T-helper 17 cell (primary cell): ENCODE measurements at regions not wholly inside any gene's neighbourhood (a gene's known extent, or its start where the extent isn't known, plus 50 kb on each side); places are given as distances from the start of the nearest gene placed in this dataset.

ENCODE experiments used
- ATAC-seq: fragments of 150-1000 bp; cut with Tn5 transposase; 2 replicates; pipeline ENCODE4 v1.10.0; 2021; ENCODE audit warnings: mild to moderate bottlenecking, moderate library complexity
- DNase-seq, 3 donors: peaks; one replicate each; pipeline versions ENCODE4 v3.0.0 to v3.0.0-alpha.2; 2020 to 2021
- H3K9me3 ChIP-seq: one replicate; pipeline ENCODE4 v1.7.0; 2013; ENCODE audit warnings: low read length, mild to moderate bottlenecking; ENCODE audit not compliant: control insufficient read depth, poor library complexity, severe bottlenecking
- H3K27ac Mint-ChIP-seq: one replicate; pipeline ENCODE4 v1.8.0; 2022; ENCODE audit warnings: mild to moderate bottlenecking, moderate library complexity, mixed read lengths
- H3K27me3 Mint-ChIP-seq: one replicate; pipeline ENCODE4 v1.8.0; 2022; ENCODE audit warnings: mixed read lengths
- H3K36me3 Mint-ChIP-seq: one replicate; pipeline ENCODE4 v1.8.0; 2022; ENCODE audit warnings: low read depth, mixed read lengths
- H3K4me1 Mint-ChIP-seq: one replicate; pipeline ENCODE4 v1.8.0; 2022; ENCODE audit warnings: mild to moderate bottlenecking, mixed read lengths
- H3K4me3 Mint-ChIP-seq: one replicate; pipeline ENCODE4 v1.8.0; 2022; ENCODE audit warnings: mild to moderate bottlenecking, moderate library complexity, mixed read lengths

DNA sequence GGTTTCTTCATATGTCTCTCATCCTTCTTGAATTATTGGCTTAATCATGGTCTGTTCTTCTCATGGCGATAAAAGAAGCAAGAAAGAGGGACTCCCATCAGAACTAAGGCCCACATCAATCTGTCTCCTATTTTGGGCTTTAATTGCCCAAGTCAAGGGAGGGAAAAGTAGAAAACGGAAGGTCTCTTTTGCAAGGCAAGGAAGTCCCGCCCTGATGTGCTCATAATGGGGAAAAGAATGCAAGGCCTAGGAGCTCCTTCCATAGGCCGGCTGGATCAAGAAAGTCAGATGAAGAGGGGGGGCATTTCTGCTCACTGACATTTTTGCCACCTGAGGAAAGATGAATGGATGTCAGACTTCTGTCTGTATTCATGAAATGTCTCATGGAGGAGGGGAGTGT, 127.7 kb upstream of the RPS6KA3 start:
- H3K4me1 Mint-ChIP-seq: peaks cover 16% of the 10 kb centered on the region
- DNase-seq (no peak), ATAC-seq (no peak)
- no peaks in the 10 kb centered on the region for H3K9me3 ChIP-seq
- H3K36me3 Mint-ChIP-seq: peaks cover 2% of the 10 kb centered on the region
- no peaks in the 10 kb centered on the region for H3K27me3 Mint-ChIP-seq
- H3K27ac Mint-ChIP-seq: no peak overlapping the region
- no peak overlapping the region for H3K4me3 Mint-ChIP-seq

DNA sequence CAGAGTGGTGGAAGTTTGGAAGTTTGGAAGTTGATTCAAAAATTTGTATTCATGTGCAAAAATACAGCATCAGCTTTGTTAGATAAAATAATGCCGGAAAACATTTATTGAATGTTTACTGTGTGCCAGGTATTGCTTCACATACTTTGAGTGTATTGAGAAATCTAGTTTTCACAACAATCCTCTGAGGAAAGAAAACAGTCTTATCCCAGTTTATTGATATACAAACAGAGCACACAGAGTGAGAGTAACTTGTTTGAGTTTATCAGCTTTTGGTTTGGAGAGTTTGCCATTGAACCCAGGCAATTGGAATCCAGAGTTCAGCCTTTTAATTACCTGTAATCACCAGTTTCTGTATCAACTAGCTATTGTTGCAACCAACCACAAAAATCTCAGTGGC, 127.2 kb upstream of the RPS6KA3 start:
- H3K4me3 Mint-ChIP-seq: no peak overlapping the region
- peaks cover 14% of the 10 kb centered on the region for H3K4me1 Mint-ChIP-seq
- no peak for DNase-seq
- no peaks in the 10 kb centered on the region for H3K27me3 Mint-ChIP-seq
- peaks cover 2% of the 10 kb centered on the region for H3K36me3 Mint-ChIP-seq
- ATAC-seq: no peak
- no peaks in the 10 kb centered on the region for H3K9me3 ChIP-seq
- H3K27ac Mint-ChIP-seq: no peak overlapping the region

DNA sequence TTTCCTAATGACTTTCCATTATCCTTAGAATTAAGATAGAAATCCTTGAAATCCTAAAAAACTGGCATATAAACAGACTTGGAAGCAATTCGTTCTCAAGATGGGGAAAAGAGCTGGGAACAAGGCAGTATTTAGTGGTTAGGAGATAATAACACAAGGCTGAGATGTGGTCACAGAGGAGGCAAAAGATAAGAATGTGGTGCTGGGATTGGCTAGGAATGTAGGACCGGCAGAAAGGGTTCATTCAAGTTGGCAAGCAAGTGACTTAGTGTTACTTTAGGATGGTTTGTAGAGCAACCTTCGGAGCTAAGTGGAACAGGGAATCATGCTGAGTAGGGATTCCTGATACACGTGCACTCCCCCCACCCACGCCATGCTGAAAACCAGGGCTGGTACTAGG, 121.9 kb upstream of the RPS6KA3 start:
- no peak for ATAC-seq
- DNase-seq: no peak
- Mint-ChIP-seq H3K27ac (no peak overlapping the region), H3K4me3 (no peak overlapping the region), H3K27me3 (no peaks in the 10 kb centered on the region), H3K4me1 (peaks cover 3% of the 10 kb centered on the region), H3K36me3 (no peaks in the 10 kb centered on the region)
- no peaks in the 10 kb centered on the region for H3K9me3 ChIP-seq

DNA sequence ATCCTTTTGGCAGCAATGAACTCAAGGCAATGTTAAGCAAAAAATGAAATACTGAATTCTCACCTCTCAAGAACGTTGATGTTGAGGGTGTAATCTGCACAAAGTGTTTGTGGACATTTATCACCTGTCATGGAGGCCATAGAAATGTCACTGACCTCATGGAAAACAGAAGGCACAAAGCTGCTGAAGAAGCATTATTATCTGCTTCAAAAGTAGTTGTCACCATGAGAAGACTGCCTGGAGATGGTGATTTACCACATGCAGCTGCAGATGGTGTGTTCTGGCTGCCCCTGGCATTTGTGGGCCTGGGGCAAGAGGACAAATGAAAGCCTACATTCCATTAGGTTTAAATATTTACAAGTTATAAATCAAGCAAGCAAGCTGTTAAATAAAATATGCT, 116.8 kb upstream of the RPS6KA3 start:
- peaks cover 3% of the 10 kb centered on the region for H3K36me3 Mint-ChIP-seq
- no peak overlapping the region for H3K4me3 Mint-ChIP-seq
- no peak overlapping the region for H3K27ac Mint-ChIP-seq
- H3K4me1 Mint-ChIP-seq: peaks cover 8% of the 10 kb centered on the region
- H3K27me3 Mint-ChIP-seq: no peaks in the 10 kb centered on the region
- H3K9me3 ChIP-seq: no peaks in the 10 kb centered on the region
- no peak for ATAC-seq
- no peak for DNase-seq

DNA sequence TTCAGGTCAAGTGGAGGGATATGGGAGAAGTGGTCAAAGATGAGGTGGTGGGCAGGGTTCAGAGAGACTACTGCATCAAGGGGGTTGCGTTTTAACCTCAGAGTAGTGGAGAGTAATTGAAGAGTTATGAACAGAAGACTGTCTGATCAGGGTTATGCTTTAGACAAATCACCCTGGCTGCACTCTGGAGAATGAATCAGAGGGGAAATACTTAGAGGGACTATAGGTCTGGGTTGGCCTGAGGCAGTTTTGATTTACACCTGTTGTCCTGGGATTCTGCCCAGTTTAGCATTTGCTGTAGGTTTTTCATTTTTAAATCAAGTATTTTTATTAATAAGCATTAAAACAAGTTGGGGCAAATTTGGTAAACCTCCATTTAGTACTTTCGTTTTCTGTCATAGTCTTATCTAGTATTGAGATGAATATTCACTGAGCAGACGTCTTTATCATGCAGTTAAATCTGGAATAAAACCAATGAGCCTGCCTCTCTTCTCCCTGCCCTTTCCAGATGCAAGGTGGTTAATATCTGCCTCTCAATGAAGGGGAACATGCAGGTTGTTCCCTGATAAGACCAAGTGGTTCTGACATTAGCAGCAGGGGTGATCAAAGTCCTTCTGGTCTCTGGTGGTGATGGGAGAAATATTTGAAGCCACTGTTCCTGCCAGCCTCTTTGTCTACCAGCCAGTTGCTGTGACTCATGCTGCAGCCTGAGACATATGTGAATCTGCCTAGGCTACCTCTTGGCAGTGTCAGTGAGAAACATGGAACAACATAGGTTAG, 116.0 kb upstream of the RPS6KA3 start:
- H3K4me1 Mint-ChIP-seq: peaks cover 12% of the 10 kb centered on the region
- peaks cover 3% of the 10 kb centered on the region for H3K36me3 Mint-ChIP-seq
- DNase-seq (no peak), ATAC-seq (peak; percentile 37)
- no peaks in the 10 kb centered on the region for H3K27me3 Mint-ChIP-seq
- no peaks in the 10 kb centered on the region for H3K9me3 ChIP-seq
- H3K4me3 Mint-ChIP-seq: peak overlapping the region; percentile 69
- peak overlapping the region; percentile 30 for H3K27ac Mint-ChIP-seq

DNA sequence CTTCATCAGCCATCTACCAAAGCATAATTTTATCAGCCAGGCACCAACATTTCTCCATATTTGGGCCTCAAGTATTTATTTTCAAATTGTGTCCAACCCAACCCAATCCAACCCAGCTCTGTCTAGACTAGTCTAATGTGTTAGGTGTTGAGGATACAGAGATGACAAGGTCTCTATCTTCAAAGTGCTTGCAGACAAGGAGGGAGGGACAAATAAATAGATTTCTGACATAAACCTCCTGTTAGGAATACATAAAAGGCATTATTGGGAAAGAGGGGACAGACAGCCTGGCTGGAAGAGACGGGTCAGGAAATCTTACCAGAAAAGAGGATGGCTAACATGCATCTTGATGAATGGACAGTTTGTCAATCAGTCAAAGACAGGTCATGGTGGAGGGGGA, 115.4 kb upstream of the RPS6KA3 start:
- no peaks in the 10 kb centered on the region for H3K9me3 ChIP-seq
- peaks cover 3% of the 10 kb centered on the region for H3K36me3 Mint-ChIP-seq
- ATAC-seq (no peak), DNase-seq (no peak)
- peak overlapping the region; percentile 69 for H3K4me3 Mint-ChIP-seq
- peaks cover 14% of the 10 kb centered on the region for H3K4me1 Mint-ChIP-seq
- H3K27ac Mint-ChIP-seq: peak overlapping the region; percentile 30
- H3K27me3 Mint-ChIP-seq: no peaks in the 10 kb centered on the region

DNA sequence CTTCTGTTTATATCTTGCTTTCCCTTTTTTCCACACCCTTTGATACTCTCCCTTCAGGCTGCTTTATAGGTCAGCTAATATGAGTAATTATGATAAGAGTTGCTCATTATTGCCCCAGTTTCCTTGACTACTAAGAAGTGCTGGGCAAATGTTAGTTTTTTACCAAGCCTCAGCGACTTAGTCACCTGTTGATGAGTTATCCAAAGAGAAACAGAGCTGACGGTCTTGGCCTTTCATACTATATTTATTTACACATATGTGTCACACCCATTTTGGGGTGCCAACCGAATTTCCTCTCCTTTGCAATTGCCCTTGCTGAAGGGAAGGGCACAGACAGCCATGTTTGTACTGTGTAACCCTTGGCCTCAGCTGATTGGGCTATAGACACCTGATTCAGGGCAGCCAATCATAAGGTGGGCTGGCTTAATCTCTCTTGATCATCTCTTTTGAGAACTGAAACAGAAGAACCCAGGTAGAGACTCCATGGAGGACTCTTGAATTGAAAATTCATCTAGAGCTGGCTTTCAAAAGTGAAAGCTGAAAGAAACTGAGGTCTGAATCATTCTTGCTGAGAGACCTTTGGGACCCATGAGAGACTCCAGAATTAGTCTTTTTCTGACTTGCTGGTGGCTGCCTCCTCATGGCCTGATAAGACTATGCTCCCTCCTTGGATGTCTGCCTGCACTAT, 111.7 kb upstream of the RPS6KA3 start:
- Mint-ChIP-seq H3K27ac (peak overlapping the region; percentile 16), H3K36me3 (peaks cover 3% of the 10 kb centered on the region), H3K4me3 (no peak overlapping the region), H3K27me3 (no peaks in the 10 kb centered on the region), H3K4me1 (peaks cover 16% of the 10 kb centered on the region)
- DNase-seq (no peak), ATAC-seq (peak; percentile 41)
- no peaks in the 10 kb centered on the region for H3K9me3 ChIP-seq

DNA sequence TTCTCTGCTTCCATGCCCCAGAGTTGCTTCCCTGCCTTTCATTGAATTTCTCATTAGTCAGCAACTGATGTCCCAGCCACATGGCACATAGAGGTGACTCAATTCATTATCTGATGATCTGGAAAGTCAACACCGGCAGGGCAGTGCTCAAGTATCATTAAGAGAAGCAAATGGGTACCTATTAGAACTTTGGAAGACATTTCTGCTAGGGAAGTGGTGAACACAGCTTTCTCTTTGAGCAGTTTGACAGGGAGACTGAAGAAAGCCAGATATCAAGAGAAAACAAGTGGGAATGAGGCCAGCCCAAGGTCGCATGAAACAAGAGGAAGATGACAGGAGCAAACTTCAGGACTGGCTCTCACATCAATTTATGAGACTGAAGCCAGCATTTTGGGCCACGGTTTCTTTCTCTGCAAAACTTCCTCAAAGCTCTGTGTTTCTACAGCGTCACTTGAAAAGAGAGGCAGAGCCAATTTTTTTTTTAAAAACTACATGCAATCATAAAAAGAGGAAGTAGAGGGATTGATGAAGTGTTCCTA, 108.3 kb upstream of the RPS6KA3 start:
- H3K27ac Mint-ChIP-seq: peak overlapping the region; percentile 48
- DNase-seq: no peak
- ATAC-seq: no peak
- no peak overlapping the region for H3K4me3 Mint-ChIP-seq
- H3K36me3 Mint-ChIP-seq: peaks cover 3% of the 10 kb centered on the region
- H3K27me3 Mint-ChIP-seq: no peaks in the 10 kb centered on the region
- no peaks in the 10 kb centered on the region for H3K9me3 ChIP-seq
- H3K4me1 Mint-ChIP-seq: peaks cover 9% of the 10 kb centered on the region

DNA sequence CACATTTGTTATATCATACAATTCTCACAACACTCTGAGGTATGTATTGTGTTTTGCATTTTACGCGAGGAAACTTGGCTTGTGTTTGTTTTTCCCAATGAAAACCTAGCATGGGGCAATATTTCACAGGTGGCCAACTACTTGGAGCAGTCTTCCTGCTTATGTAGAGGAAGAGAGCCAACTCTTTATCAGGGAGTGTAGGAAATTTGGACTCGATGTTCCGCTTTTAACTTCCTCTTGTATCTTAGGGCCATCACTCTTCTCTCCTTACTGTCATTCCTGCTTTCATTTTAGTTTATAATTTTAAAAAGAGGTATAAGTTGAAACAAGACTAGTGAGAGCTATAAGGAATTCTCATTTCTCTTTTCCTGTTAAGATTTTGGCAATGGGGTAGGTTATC, 107.7 kb upstream of the RPS6KA3 start:
- H3K36me3 Mint-ChIP-seq: peaks cover under 1% of the 10 kb centered on the region
- H3K27ac Mint-ChIP-seq: peak overlapping the region; percentile 48
- H3K4me1 Mint-ChIP-seq: peaks cover 9% of the 10 kb centered on the region
- no peak for DNase-seq
- no peak overlapping the region for H3K4me3 Mint-ChIP-seq
- H3K9me3 ChIP-seq: no peaks in the 10 kb centered on the region
- H3K27me3 Mint-ChIP-seq: no peaks in the 10 kb centered on the region
- ATAC-seq: no peak

DNA sequence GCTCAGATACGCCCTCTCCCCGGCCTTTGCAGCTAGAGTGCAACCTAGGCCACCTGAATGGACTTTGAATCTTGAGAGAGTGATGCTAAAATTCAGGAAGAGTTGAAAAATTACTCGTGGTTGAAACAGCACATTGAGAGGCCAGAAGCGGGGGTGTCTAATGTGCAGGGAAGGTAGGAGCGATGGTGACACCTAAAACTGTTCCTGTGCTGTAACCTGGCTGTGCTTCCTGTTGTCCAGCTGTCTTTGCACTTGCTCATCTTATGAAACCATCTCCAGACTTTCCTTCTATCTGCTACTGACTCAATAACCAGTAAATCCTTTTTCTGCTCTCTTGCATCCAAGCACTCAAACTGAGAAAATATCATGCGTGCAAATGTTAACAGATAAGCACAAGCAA, 106.4 kb upstream of the RPS6KA3 start:
- Mint-ChIP-seq H3K4me3 (no peak overlapping the region), H3K27ac (no peak overlapping the region), H3K27me3 (no peaks in the 10 kb centered on the region), H3K36me3 (no peaks in the 10 kb centered on the region), H3K4me1 (peaks cover 5% of the 10 kb centered on the region)
- no peak for DNase-seq
- no peak for ATAC-seq
- no peaks in the 10 kb centered on the region for H3K9me3 ChIP-seq

DNA sequence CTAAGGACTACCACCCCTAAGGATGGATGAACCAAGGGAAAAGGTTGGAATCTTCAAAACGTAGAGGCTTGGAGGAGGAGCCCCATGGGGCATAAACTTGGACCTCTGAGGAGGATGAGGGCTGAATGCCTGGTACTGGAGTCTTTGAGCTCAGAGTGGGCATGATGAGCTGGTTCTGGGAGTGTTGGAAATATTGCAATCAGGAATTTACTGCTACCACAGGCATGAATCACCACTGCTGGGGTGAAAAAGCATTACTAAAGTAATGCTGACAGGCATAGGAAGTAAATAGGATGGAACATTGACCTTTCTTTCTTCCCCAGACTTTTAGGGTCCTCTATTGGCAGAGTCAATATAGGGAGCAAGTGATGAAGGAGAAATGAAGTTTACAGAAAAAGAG, 105.8 kb upstream of the RPS6KA3 start:
- Mint-ChIP-seq H3K27me3 (no peaks in the 10 kb centered on the region), H3K4me3 (no peak overlapping the region), H3K36me3 (no peaks in the 10 kb centered on the region), H3K4me1 (peaks cover 5% of the 10 kb centered on the region), H3K27ac (no peak overlapping the region)
- DNase-seq: no peak
- no peak for ATAC-seq
- no peaks in the 10 kb centered on the region for H3K9me3 ChIP-seq

DNA sequence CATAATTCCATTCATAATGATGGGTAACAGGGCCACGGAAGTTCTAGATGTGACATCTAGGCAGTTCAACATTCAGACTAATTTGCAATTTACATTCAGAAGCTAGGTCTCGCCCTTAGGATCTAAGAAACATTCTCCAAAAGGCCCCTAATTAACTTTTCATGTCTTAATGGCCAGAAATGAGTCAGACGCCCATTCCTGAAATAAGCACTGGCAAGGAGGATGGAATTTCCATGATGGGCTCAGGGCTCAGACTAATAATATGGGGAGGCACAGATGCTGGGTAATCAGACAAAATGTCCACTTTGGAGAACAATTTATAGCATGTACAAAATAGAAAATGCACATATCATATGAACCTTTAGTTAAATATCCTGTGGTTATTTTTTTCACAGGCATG, 102.8 kb upstream of the RPS6KA3 start:
- H3K9me3 ChIP-seq: no peaks in the 10 kb centered on the region
- H3K36me3 Mint-ChIP-seq: no peaks in the 10 kb centered on the region
- no peaks in the 10 kb centered on the region for H3K27me3 Mint-ChIP-seq
- DNase-seq: no peak
- H3K27ac Mint-ChIP-seq: no peak overlapping the region
- no peak overlapping the region for H3K4me3 Mint-ChIP-seq
- ATAC-seq: no peak
- no peaks in the 10 kb centered on the region for H3K4me1 Mint-ChIP-seq

DNA sequence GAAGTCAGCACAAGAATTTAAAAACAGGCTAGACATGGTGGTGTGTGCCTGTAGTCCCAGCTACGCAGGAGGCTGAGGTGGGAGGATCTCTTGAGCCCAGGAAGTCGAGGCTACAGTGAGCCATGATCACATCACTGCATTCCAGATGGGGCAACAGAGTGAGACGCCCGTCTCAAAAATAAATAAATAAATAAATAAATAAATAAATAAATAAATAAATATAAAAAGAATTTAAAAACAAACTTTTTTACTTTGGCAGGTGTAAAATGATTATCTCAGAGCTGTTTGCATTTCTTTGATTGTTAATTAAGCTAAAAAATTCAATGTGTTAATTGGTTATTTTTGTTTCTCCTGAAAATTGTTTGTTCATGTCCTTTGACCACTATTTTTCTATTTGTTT, 97.5 kb upstream of the RPS6KA3 start:
- ATAC-seq: no peak
- H3K4me3 Mint-ChIP-seq: no peak overlapping the region
- H3K4me1 Mint-ChIP-seq: no peaks in the 10 kb centered on the region

DNA sequence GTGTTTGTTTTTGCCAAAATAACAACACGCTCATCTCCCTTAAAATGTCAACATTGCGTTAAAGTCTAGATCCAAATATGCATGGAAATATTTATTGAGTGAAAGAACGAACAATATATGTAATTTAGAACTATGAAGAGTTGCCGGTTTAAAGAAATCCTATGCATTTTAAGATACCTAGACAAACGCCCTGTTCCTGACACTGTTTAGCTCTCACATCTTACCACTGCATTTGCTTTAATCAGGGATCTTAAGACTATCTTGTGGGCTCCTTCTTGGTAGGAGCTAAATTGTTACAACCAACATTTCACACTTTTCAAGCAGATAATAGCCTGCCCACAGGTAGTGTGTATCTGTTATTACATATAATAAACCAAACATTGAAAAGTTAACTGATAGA, 96.6 kb upstream of the RPS6KA3 start:
- Mint-ChIP-seq H3K27me3 (no peaks in the 10 kb centered on the region), H3K4me3 (no peak overlapping the region), H3K36me3 (no peaks in the 10 kb centered on the region), H3K27ac (no peak overlapping the region), H3K4me1 (no peaks in the 10 kb centered on the region)
- ATAC-seq (no peak), DNase-seq (no peak)
- no peaks in the 10 kb centered on the region for H3K9me3 ChIP-seq

More for the DNA sequence above, 97.5 kb upstream of the RPS6KA3 start:
- H3K9me3 ChIP-seq: no peaks in the 10 kb centered on the region
- no peaks in the 10 kb centered on the region for H3K27me3 Mint-ChIP-seq
- no peaks in the 10 kb centered on the region for H3K36me3 Mint-ChIP-seq
- no peak for DNase-seq
- H3K27ac Mint-ChIP-seq: no peak overlapping the region
